K562 (cell line): ENCODE measurements at regions not wholly inside any gene's neighbourhood (a gene's known extent, or its start where the extent isn't known, plus 50 kb on each side); places are given as distances from the start of the nearest gene placed in this dataset.

Experiments
- ATAC-seq: fragments of 200-7000 bp; cut with Tn5 transposase; 3 replicates; pipeline ENCODE4 v1.9.1; 2020; ENCODE audit warnings: moderate library complexity
- BruUV-seq: library from RNA; stranded (reverse); fragments of 400-500 nt; replicated peaks from 2 replicates; lab custom pipeline; 2021; lab: Mats Ljungman, UMichigan
- CTCF ChIA-PET: fragments of 300-600 bp; formaldehyde crosslinking; extraction: SDS; loops from one replicate; lab custom pipeline; 2021; ENCODE audit warnings: low intra/inter-chr PET ratio; lab: Yijun Ruan, JAX
- POLR2A ChIA-PET: fragments of 300-600, 350-650 bp; sonication (Branson Sonifier 250); formaldehyde crosslinking; extraction: SDS; loops from one replicate; lab custom pipeline; 2021; ENCODE audit warnings: antibody characterized with exemption, inconsistent platforms; lab: Yijun Ruan, JAX
- DNase-seq, 4 experiments: peaks; one replicate each; pipeline versions ENCODE4 v3.0.0 to v3.0.0-alpha.2; 2011 to 2018; ENCODE audit warnings: low spot score in 3 of 4, mixed read lengths in 3 of 4; ENCODE audit errors: extremely low read depth in 1 of 4
- FAIRE-seq: peaks from 2 replicates; lab custom pipeline; 2011; peaks lifted over from hg19 to GRCh38; lab: Jason Lieb, UNC
- H2AFZ ChIP-seq: 2 replicates; pipeline ENCODE4 v1.6.0; 2011; ENCODE audit warnings: low read depth, low read length, control low read depth, inconsistent platforms
- H3K27ac ChIP-seq: fragments of 200-600 bp; 3 replicates; pipeline ENCODE4 v1.8.0; 2011; ENCODE audit warnings: low read depth, mild to moderate bottlenecking, control low read depth, inconsistent platforms, low read length, moderate library complexity, mixed read lengths; ENCODE audit errors: extremely low read depth
- H3K27me3 ChIP-seq, 2 experiments: fragments of 300-600 bp in 1 of 2; 2 replicates in 1 of 2; 3 replicates in 1 of 2; pipeline versions ENCODE4 v1.6.0 to v1.8.0; 2011; ENCODE audit warnings: inconsistent platforms in 2 of 2, low read length in 2 of 2, mild to moderate bottlenecking in 1 of 2, mixed read lengths in 1 of 2, moderate library complexity in 1 of 2; ENCODE audit not compliant: control insufficient read depth in 2 of 2, insufficient read depth in 2 of 2
- H3K36me3 ChIP-seq: fragments of 300-600 bp; 3 replicates; pipeline ENCODE4 v1.8.0; 2011; ENCODE audit warnings: mild to moderate bottlenecking, low read length, inconsistent platforms; ENCODE audit not compliant: control insufficient read depth, insufficient read depth
- H3K4me1 ChIP-seq, 2 experiments: fragments of 200-600 bp in 1 of 2; replicated peaks in 1 of 2; 2 replicates in 1 of 2; 3 replicates in 1 of 2; pipeline versions ENCODE4 v1.5.1 to v1.8.0; 2011; ENCODE audit warnings: inconsistent platforms in 2 of 2, low read length in 2 of 2, mild to moderate bottlenecking in 1 of 2, mixed read lengths in 1 of 2, moderate library complexity in 1 of 2; ENCODE audit not compliant: control insufficient read depth in 2 of 2, insufficient read depth in 2 of 2
- H3K4me2 ChIP-seq: 2 replicates; pipeline ENCODE4 v1.6.1; 2011; ENCODE audit warnings: low read length, control low read depth, inconsistent platforms, mixed read lengths; ENCODE audit not compliant: insufficient read depth
- H3K4me3 ChIP-seq: fragments of 200-600 bp; sonication (generic), shearing (Covaris generic); 2 replicates; pipeline ENCODE4 v1.5.1; 2016; ENCODE audit warnings: control low read depth, inconsistent platforms
- H3K79me2 ChIP-seq: fragments of 200-600 bp; 3 replicates; pipeline ENCODE4 v1.8.0; 2011; ENCODE audit warnings: low read length, inconsistent platforms; ENCODE audit not compliant: control insufficient read depth, insufficient read depth
- H3K9ac ChIP-seq, 2 experiments: 2 replicates each; pipeline versions ENCODE4 v1.6.0 to v1.6.1; 2011; ENCODE audit warnings: low read depth in 2 of 2, low read length in 2 of 2, control low read depth in 1 of 2, inconsistent platforms in 1 of 2, mild to moderate bottlenecking in 1 of 2, mixed read lengths in 1 of 2; ENCODE audit not compliant: insufficient read depth in 1 of 2
- H3K9me1 ChIP-seq: one replicate; pipeline ENCODE4 v1.6.0; 2011; ENCODE audit warnings: inconsistent platforms, mild to moderate bottlenecking, low read length, moderate library complexity; ENCODE audit not compliant: control insufficient read depth, insufficient read depth
- H3K9me3 ChIP-seq: replicated peaks from 2 replicates; pipeline ENCODE4 v1.5.1; 2011; ENCODE audit warnings: low read depth, low read length, inconsistent platforms; ENCODE audit not compliant: control insufficient read depth, insufficient read depth
- H4K20me1 ChIP-seq: replicated peaks from 2 replicates; pipeline ENCODE4 v1.6.1; 2011; ENCODE audit warnings: low read length, inconsistent platforms, mixed read lengths; ENCODE audit not compliant: control insufficient read depth, insufficient read depth
- ARID1B ChIP-seq: fragments of 450-650 bp; IDR thresholded peaks from 2 replicates; pipeline ENCODE4 v1.6.1; 2016; ENCODE audit warnings: antibody characterized with exemption, mild to moderate bottlenecking, inconsistent platforms
- CHAMP1 ChIP-seq: fragments of 450-650 bp; IDR thresholded peaks from 2 replicates; pipeline ENCODE4 v1.6.1; 2016; ENCODE audit warnings: mild to moderate bottlenecking
- ETS2 ChIP-seq: IDR thresholded peaks from 2 replicates; pipeline ENCODE4 v1.6.1; 2016; ENCODE audit warnings: borderline replicate concordance, missing genetic modification characterization, mild to moderate bottlenecking, moderate library complexity, missing compliant biosample characterization; ENCODE audit not compliant: poor library complexity, severe bottlenecking
- HMGN3 ChIP-seq: IDR thresholded peaks from 2 replicates; pipeline ENCODE4 v1.6.1; 2011; ENCODE audit warnings: borderline replicate concordance, low read depth, mild to moderate bottlenecking, mixed read lengths, low read length; ENCODE audit not compliant: insufficient read length; ENCODE audit errors: extremely low read depth
- HSF4 ChIP-seq: fragments of 250-450 bp; sonication (Bioruptor Pico); IDR thresholded peaks from 2 replicates; pipeline ENCODE4 v2.1.2; 2022; ENCODE audit warnings: mild to moderate bottlenecking, moderate library complexity, borderline replicate concordance
- NKRF ChIP-seq: fragments of 450-650 bp; IDR thresholded peaks from 2 replicates; pipeline ENCODE4 v1.6.1; 2016; ENCODE audit warnings: borderline replicate concordance
- POU5F1 ChIP-seq: fragments of 150-350 bp; IDR thresholded peaks from 2 replicates; pipeline ENCODE4 v1.6.1; 2014; ENCODE audit warnings: borderline replicate concordance, low read length, low read depth, mild to moderate bottlenecking; ENCODE audit not compliant: partially characterized antibody
- SNAPC5 ChIP-seq: fragments of 250-450 bp; sonication (Bioruptor Pico); IDR thresholded peaks from 2 replicates; pipeline ENCODE4 v1.8.0; 2021; ENCODE audit warnings: moderate library complexity, mild to moderate bottlenecking, inconsistent platforms
- SOX6 ChIP-seq: fragments of 450-650 bp; IDR thresholded peaks from 2 replicates; pipeline ENCODE4 v1.6.1; 2014; ENCODE audit warnings: mild to moderate bottlenecking
- SRSF9 ChIP-seq: fragments of 200-400 bp; formaldehyde crosslinking; IDR thresholded peaks from 2 replicates; pipeline ENCODE4 v1.6.1; 2017; ENCODE audit warnings: low read depth, low read length, borderline replicate concordance
- STAG1 ChIP-seq: sonication (generic); formaldehyde crosslinking; IDR thresholded peaks from 2 replicates; pipeline ENCODE4 v1.5.0; 2020; ENCODE audit warnings: missing genetic modification reagents, borderline replicate concordance
- THAP12 ChIP-seq: fragments of 250-450 bp; sonication (Bioruptor Pico); IDR thresholded peaks from 2 replicates; pipeline ENCODE4 v1.9.0; 2021; ENCODE audit warnings: mild to moderate bottlenecking, inconsistent platforms
- ZBTB1 ChIP-seq: sonication (generic); formaldehyde crosslinking; IDR thresholded peaks from 2 replicates; pipeline ENCODE4 v1.8.1; 2023; ENCODE audit warnings: missing genetic modification reagents, low read depth, mild to moderate bottlenecking, borderline replicate concordance
- ZNF408 ChIP-seq: fragments of 250-450 bp; sonication (Bioruptor Pico); IDR thresholded peaks from 2 replicates; pipeline ENCODE4 v1.4.0; 2020; ENCODE audit warnings: low read depth, mild to moderate bottlenecking, moderate library complexity
- WGBS: fragments of 100-300 bp; shearing (Covaris generic); methylation state at CpG from one replicate; pipeline ENCODE4 v1.1.6; 2016; ENCODE audit warnings: low coverage, mixed read lengths; ENCODE audit not compliant: insufficient coverage; ENCODE audit errors: missing lambda C conversion rate; 5-methylcytosine and 5-hydroxymethylcytosine counted together
- in situ Hi-C: fragments of 300-500 bp; cut with MboI; formaldehyde crosslinking; loops from 4 replicates; pipeline ENCODE4 v1.15.0; 2018; ENCODE audit warnings: inconsistent platforms, mixed read lengths
- intact Hi-C: fragments of 100-400 bp; cut with micrococcal nuclease; formaldehyde crosslinking; loops from 2 replicates; pipeline ENCODE4 v1.14.2; 2022

GRCh38 chr9:106069241-106069640 lies 374.9 kb downstream of the TMEM38B start:
- no peak for TF ChIP-seq HMGN3
- TF ChIP-seq ARID1B: no peak
- no peak for TF ChIP-seq THAP12 (CRISPR knock-in tag)
- TF ChIP-seq NKRF: no peak
- TF ChIP-seq ETS2: no peak
- TF ChIP-seq STAG1 (CRISPR knock-in tag): no peak
- no peak for TF ChIP-seq POU5F1
- TF ChIP-seq CHAMP1: no peak
- no peak for TF ChIP-seq ZBTB1 (CRISPR knock-in tag)
- TF ChIP-seq SNAPC5 (CRISPR knock-in tag): no peak
- TF ChIP-seq SOX6: no peak
- no peak for TF ChIP-seq HSF4 (CRISPR knock-in tag)
- no peak for TF ChIP-seq SRSF9
- TF ChIP-seq ZNF408 (CRISPR knock-in tag): no peak
- Histone ChIP-seq H3K4me2 (no peak overlapping the region), H3K4me3 (no peak overlapping the region), H2AFZ (no peak overlapping the region), H4K20me1 (no peaks in the 10 kb centered on the region), H3K9ac (no peak overlapping the region), H3K9me3 (no peaks in the 10 kb centered on the region), H3K27ac (no peak overlapping the region), H3K79me2 (no peaks in the 10 kb centered on the region), H3K27me3 (no peaks in the 10 kb centered on the region), H3K36me3 (no peaks in the 10 kb centered on the region), H3K4me1 (no peaks in the 10 kb centered on the region), H3K9me1 (no peaks in the 10 kb centered on the region)
- DNase-seq (no peak), FAIRE-seq (no peak), ATAC-seq (no peak)
- ChIA-PET POLR2A (no interaction called here), CTCF (no interaction called here)
- intact Hi-C loops: no loop called here
- WGBS: 4% methylated on average over 2 of the region's 2 CpGs
- in situ Hi-C loops: no loop called here
- BruUV-seq: no TSS peak
